GM12873 (cell line): ENCODE measurements at regions not wholly inside any gene's neighbourhood (a gene's known extent, or its start where the extent isn't known, plus 50 kb on each side); places are given as distances from the start of the nearest gene placed in this dataset.

Source experiments
- TF ChIP-seq, protein P1 (sequence below): IDR thresholded peaks from 2 replicates; pipeline ENCODE4 v1.5.1; 2012; ENCODE audit warnings: low read depth, mild to moderate bottlenecking, moderate library complexity, low read length, control low read depth; ENCODE audit not compliant: insufficient read depth; ENCODE audit errors: missing control alignments

DNA sequence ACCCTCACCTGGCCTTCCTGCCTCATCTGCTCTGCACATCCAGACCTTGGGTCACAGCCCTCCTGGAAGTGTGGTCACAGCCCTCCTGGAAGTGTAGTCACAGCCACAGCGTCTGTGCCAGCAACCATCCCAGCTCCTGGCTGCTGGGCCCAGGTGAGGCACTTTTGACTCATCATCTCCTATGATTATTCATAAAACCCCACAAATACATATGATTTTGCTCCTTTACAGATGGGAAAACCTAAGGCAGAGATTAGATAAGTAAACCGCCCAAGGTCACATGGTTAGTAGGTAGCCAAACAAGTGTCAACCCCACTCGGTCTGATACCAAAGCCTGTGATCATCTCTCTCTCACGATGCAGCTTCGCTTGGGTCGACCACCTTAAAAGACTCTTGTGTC lies 94.3 kb downstream of the PRLHR start:
- TF ChIP-seq, protein P1, sequence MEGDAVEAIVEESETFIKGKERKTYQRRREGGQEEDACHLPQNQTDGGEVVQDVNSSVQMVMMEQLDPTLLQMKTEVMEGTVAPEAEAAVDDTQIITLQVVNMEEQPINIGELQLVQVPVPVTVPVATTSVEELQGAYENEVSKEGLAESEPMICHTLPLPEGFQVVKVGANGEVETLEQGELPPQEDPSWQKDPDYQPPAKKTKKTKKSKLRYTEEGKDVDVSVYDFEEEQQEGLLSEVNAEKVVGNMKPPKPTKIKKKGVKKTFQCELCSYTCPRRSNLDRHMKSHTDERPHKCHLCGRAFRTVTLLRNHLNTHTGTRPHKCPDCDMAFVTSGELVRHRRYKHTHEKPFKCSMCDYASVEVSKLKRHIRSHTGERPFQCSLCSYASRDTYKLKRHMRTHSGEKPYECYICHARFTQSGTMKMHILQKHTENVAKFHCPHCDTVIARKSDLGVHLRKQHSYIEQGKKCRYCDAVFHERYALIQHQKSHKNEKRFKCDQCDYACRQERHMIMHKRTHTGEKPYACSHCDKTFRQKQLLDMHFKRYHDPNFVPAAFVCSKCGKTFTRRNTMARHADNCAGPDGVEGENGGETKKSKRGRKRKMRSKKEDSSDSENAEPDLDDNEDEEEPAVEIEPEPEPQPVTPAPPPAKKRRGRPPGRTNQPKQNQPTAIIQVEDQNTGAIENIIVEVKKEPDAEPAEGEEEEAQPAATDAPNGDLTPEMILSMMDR = no peak

DNA sequence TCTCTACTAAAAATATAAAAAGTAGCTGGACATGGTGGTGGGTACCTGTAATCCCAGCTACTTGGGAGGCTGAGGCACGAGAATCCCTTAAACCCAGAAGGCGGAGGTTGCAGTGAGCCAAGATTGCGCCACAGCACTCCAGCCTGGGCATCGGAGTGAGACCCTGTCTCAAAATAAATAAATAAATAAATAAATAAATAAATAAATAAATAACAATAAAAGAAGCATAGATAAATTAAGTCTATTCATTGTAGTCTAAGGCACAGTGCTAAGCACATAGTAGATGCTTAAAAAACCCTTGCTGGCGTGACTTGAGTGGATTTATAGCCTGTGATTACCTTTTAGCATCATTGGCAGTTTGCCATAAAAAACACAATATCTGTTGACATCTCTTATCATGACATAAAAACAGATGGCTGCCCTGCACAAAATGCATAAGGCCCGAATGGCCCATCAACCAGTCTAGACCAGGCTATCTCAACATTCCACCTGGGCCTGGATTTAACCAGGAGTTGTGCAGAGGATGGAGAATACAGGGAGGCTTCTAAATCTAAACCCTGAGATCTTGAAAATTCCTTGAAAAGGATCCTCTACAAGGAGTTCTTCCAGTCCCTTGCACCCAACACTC lies 94.9 kb downstream of the PRLHR start:
- TF ChIP-seq, protein P1 = no peak

DNA sequence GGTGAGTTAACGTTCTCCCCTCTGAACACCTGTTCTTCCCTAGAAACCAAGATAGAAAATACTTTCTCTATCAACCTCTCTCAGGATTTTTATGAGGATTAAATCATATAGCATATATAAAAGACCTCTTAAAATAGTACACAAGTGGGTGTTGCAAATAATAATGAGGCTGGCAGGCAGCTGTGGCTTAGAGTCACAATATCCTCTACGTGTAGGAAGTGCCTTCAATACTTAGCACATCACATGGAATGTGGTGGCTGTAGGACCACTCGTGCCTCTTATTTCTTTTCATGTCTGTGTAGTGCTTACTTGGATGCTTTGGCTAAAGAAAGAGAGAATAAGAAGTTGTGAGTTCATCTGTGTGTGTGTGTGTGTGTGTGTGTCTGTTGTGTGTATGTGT lies 96.3 kb downstream of the PRLHR start:
- TF ChIP-seq, protein P1 = no peak

DNA sequence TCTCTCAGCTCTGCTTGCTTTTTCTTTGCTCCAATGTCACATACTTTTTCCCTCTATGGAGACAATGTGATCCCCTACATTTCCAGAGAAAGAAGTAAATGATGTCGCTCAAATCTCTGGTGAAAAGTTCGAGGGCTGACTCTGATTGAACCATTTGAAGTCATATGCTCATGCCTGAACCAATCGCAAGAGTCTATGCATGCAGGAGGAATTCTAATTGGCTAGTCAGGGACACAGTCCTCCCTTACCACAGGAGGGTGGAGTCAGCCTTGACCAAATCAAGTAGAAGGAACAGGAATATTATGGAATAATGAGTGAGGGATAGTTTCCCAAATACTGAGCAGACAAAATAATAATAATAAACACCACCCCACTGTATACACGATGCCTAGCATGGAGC lies 96.8 kb downstream of the PRLHR start:
- TF ChIP-seq, protein P1 = no peak

DNA sequence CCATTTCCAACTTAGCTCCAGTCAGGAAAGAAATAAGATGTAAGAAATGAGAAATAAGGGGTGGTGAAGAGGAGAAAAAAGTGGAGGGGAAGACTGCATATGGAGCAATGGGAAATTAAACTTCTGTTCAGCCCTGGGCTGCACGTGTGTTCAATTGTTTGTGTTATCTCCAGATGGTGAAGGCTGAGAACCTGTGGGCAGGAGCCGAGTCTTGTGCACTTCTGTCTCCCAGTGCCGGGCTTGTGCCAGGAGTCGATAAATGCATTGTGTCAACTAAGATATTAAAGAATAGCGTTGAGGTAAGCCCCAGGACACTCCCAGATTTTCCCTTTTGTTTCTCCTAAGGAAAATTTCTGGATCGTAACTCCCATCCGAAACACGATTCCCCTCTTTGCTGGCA lies 98.2 kb downstream of the PRLHR start:
- TF ChIP-seq, protein P1 = no peak

DNA sequence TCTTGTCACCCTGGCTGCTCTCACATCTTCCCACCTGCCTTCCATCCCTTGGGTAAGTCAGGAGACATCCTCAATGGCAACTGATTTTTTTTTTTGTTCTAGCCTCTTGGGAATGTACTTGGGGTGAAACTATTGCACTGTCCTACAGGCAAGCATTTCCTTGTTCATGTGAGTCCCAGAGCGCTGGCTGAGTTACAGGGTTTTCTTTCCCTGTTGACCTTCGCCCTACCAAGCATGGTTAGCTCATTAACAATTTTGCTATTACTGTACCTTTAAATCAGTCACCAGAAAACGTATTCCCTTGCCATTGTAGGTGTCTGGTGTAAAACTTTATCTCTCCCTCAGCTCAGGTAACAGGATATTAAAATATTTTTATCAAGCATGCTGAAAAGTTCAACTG lies 98.9 kb downstream of the PRLHR start:
- TF ChIP-seq, protein P1 = no peak

DNA sequence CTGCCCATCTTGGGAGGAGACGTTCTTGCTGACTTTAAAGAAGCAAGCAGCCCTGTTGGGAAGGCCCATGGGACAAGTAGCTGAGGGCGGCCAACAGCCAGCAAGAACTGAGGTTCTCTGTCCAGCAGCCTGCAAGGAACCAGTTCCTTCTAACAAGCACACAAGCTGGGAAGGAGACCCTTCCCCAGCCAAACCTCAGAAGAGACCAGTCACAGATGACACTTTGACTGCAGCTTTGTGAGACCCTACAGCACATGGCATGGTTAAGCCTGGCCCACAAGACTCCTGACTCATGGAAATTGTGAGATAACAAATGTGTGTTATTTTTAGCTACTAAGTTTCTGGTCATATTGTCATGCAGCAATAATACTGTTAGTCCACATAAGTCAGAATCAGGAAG lies 99.9 kb downstream of the PRLHR start:
- TF ChIP-seq, protein P1 = no peak

DNA sequence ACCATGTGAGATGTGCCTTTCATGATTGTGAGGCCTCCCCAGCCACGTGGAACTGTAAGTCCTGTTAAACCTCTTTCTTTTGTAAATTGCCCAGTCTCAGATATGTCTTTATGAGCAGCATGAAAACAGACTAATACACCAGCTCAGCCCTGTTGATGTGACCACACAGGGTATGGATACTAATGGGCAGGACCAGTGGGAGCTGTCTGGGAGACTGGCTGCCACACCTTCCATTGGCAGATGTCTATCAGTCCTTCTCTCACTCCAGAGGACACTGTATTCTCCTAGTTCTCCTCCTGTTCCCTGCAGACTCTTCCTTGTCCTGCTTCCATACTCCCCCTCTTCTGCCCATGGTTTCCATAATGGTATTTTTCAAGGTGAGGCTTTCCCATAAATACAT lies 104.4 kb downstream of the PRLHR start:
- TF ChIP-seq, protein P1 = no peak
